ENCODE measurements at regions not wholly inside any gene's neighbourhood (a gene's known extent, or its start where the extent isn't known, plus 50 kb on each side); places are given as distances from the start of the nearest gene placed in this dataset.

DNA sequence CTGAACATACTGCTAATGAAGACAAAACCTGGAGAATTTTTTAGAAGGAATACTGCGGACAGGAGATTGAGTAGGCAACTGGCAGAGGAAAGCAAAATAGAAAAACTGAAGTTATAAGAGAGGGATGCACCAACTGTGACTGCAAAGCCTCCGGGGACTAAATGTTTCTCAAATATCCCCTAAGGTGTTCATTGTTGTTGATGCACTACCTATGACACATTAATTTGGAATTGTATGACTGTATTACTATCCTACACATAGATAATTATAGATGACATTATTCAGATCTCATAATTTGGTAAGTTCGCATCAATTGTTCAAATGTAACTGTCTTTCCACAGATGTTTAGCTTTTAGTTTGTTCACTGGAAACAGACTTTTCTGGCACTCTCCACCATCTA lies 341.1 kb downstream of the MMUT start:
- Histone ChIP-seq H3K4me2 (ENCODE audit: control insufficient read depth, insufficient read depth) (no peak overlapping the region), H4K20me1 (ENCODE audit: control insufficient read depth, insufficient read depth) (no peaks in the 10 kb centered on the region), H3K79me2 (ENCODE audit: control insufficient read depth, insufficient read depth, low read length) (no peaks in the 10 kb centered on the region), H3K9ac (ENCODE audit: control insufficient read depth, insufficient read depth, low read length) (no peak overlapping the region), H3K4me1 (ENCODE audit: control insufficient read depth, insufficient read depth, low read length) (no peaks in the 10 kb centered on the region), H3K27ac (ENCODE audit: control insufficient read depth, insufficient read depth) (no peak overlapping the region), H3K9me3 (replicated peaks; ENCODE audit: control insufficient read depth, insufficient read depth, low read length) (no peaks in the 10 kb centered on the region), H3K4me3 (no peak overlapping the region), H3K27me3 (replicated peaks in 1 of 2; ENCODE audit: control insufficient read depth in 2 of 2, insufficient read depth in 2 of 2, low read length in 1 of 2) (no peaks in the 10 kb centered on the region), H3K36me3 (ENCODE audit: control insufficient read depth in 2 of 2, insufficient read depth in 2 of 2, low read length in 1 of 2) (no peaks in the 10 kb centered on the region), H2AFZ (ENCODE audit: control insufficient read depth, low read depth, low read length) (no peak overlapping the region)
- in situ Hi-C loops (cut with MboI) (no loop called here), intact Hi-C loops (cut with micrococcal nuclease; ENCODE audit: unreplicated experiment) (no loop called here)
- ChIA-PET RAD21 (ENCODE audit: unreplicated experiment) (no interaction called here), CTCF (no interaction called here), SMC1A (ENCODE audit: uncharacterized antibody, unreplicated experiment) (no interaction called here), POLR2A (no interaction called here)
- ATAC-seq, result no peak
- WGBS (ENCODE audit: insufficient coverage, insufficient replicate concordance, low lambda C conversion rate, missing lambda C conversion rate), result 30% methylated on average over 3 of the region's 3 CpGs
- DNase-seq (ENCODE audit: low read depth, low spot score), result no peak
- FAIRE-seq, result no peak
- BruUV-seq (replicated peaks), result no TSS peak
- no peak for TF ChIP-seq BMI1 (IDR thresholded peaks at IDR 0.05; ENCODE audit: borderline replicate concordance)
- no peak for TF ChIP-seq PAX8 (IDR thresholded peaks at IDR 0.05)
- TF ChIP-seq REST (IDR thresholded peaks at IDR 0.05; ENCODE audit: low read depth, low read length), result no peak
- no peak for TF ChIP-seq ETV6 (conservative IDR thresholded peaks at IDR 0.05 in 1 of 2, IDR thresholded peaks at IDR 0.05 in 1 of 2; ENCODE audit: borderline replicate concordance in 1 of 2, low read depth in 1 of 2)
- TF ChIP-seq HDAC2 (IDR thresholded peaks at IDR 0.05), result no peak
- no peak for TF ChIP-seq NR2F1 (conservative IDR thresholded peaks at IDR 0.05)
- no peak for TF ChIP-seq MYB (IDR thresholded peaks at IDR 0.05; ENCODE audit: borderline replicate concordance, low read depth, low read length)
- TF ChIP-seq NFYA (IDR thresholded peaks at IDR 0.05; ENCODE audit: borderline replicate concordance, low read depth, low read length), result no peak
- TF ChIP-seq NFXL1 (IDR thresholded peaks at IDR 0.05; ENCODE audit: borderline replicate concordance), result no peak
- no peak for TF ChIP-seq CEBPZ (IDR thresholded peaks at IDR 0.05; ENCODE audit: low read depth, low read length)
- TF ChIP-seq LARP7 (IDR thresholded peaks at IDR 0.05), result no peak
- no peak for TF ChIP-seq ATF2 (IDR thresholded peaks at IDR 0.05; ENCODE audit: low read length)

Data from GM12878 (cell line).